ENCODE measurements at regions not wholly inside any gene's neighbourhood (a gene's known extent, or its start where the extent isn't known, plus 50 kb on each side); places are given as distances from the start of the nearest gene placed in this dataset.

- H3K27me3 ChIP-seq (ENCODE audit: control insufficient read depth, insufficient read depth, low read length), result peaks cover 3% of the 10 kb centered on the region
- no peak overlapping the region for H3K4me3 ChIP-seq (ENCODE audit: low read length)
- no peak overlapping the region for H3K9ac ChIP-seq (ENCODE audit: low read depth, low read length)
- H3K4me1 ChIP-seq (ENCODE audit: control insufficient read depth, insufficient read depth, low read length), result no peaks in the 10 kb centered on the region
- no peak overlapping the region for H3K4me2 ChIP-seq (ENCODE audit: low read length)
- H3K9me3 ChIP-seq (replicated peaks; ENCODE audit: low read length), result no peaks in the 10 kb centered on the region
- no peaks in the 10 kb centered on the region for H3K36me3 ChIP-seq (ENCODE audit: insufficient read depth, low read length)
These were observed 78.8 kb upstream of the COMTD1 start for GRCh38 chr10:75314570-75314969.

- Histone ChIP-seq H3K4me3 (ENCODE audit: low read length) (no peak overlapping the region), H3K27me3 (ENCODE audit: control insufficient read depth, insufficient read depth, low read length) (peaks cover 3% of the 10 kb centered on the region), H3K9ac (ENCODE audit: low read depth, low read length) (no peak overlapping the region), H3K9me3 (replicated peaks; ENCODE audit: low read length) (no peaks in the 10 kb centered on the region), H3K36me3 (ENCODE audit: insufficient read depth, low read length) (no peaks in the 10 kb centered on the region), H3K4me2 (ENCODE audit: low read length) (no peak overlapping the region), H3K4me1 (ENCODE audit: control insufficient read depth, insufficient read depth, low read length) (no peaks in the 10 kb centered on the region)
These were observed 76.7 kb upstream of the COMTD1 start for GRCh38 chr10:75312440-75312839.

GRCh38 chr10:75305675-75306074, 69.9 kb upstream of the COMTD1 start:
- H3K27me3 ChIP-seq (ENCODE audit: control insufficient read depth, insufficient read depth, low read length), result no peaks in the 10 kb centered on the region
- H3K9me3 ChIP-seq (replicated peaks; ENCODE audit: low read length), result peaks cover 7% of the 10 kb centered on the region
- no peak overlapping the region for H3K4me2 ChIP-seq (ENCODE audit: low read length)
- no peak overlapping the region for H3K9ac ChIP-seq (ENCODE audit: low read depth, low read length)
- no peaks in the 10 kb centered on the region for H3K36me3 ChIP-seq (ENCODE audit: insufficient read depth, low read length)
- H3K4me3 ChIP-seq (ENCODE audit: low read length), result no peak overlapping the region
- peaks cover 10% of the 10 kb centered on the region for H3K4me1 ChIP-seq (ENCODE audit: control insufficient read depth, insufficient read depth, low read length)

GRCh38 chr10:75304741-75305390, 69.1 kb upstream of the COMTD1 start:
- peaks cover 7% of the 10 kb centered on the region for H3K9me3 ChIP-seq (replicated peaks; ENCODE audit: low read length)
- no peak overlapping the region for H3K9ac ChIP-seq (ENCODE audit: low read depth, low read length)
- H3K4me3 ChIP-seq (ENCODE audit: low read length), result no peak overlapping the region
- H3K36me3 ChIP-seq (ENCODE audit: insufficient read depth, low read length), result no peaks in the 10 kb centered on the region
- H3K27me3 ChIP-seq (ENCODE audit: control insufficient read depth, insufficient read depth, low read length), result no peaks in the 10 kb centered on the region
- peaks cover 10% of the 10 kb centered on the region for H3K4me1 ChIP-seq (ENCODE audit: control insufficient read depth, insufficient read depth, low read length)
- H3K4me2 ChIP-seq (ENCODE audit: low read length), result peak overlapping the region; percentile 13

- peaks cover 7% of the 10 kb centered on the region for H3K9me3 ChIP-seq (replicated peaks; ENCODE audit: low read length)
- H3K27me3 ChIP-seq (ENCODE audit: control insufficient read depth, insufficient read depth, low read length), result no peaks in the 10 kb centered on the region
- H3K4me3 ChIP-seq (ENCODE audit: low read length), result no peak overlapping the region
- peaks cover 10% of the 10 kb centered on the region for H3K4me1 ChIP-seq (ENCODE audit: control insufficient read depth, insufficient read depth, low read length)
- H3K9ac ChIP-seq (ENCODE audit: low read depth, low read length), result no peak overlapping the region
- no peaks in the 10 kb centered on the region for H3K36me3 ChIP-seq (ENCODE audit: insufficient read depth, low read length)
- H3K4me2 ChIP-seq (ENCODE audit: low read length), result peak overlapping the region; percentile 13
These were observed 68.6 kb upstream of the COMTD1 start for GRCh38 chr10:75304313-75304712.

- Histone ChIP-seq H3K9me3 (replicated peaks; ENCODE audit: low read length) (peaks cover 7% of the 10 kb centered on the region), H3K4me1 (ENCODE audit: control insufficient read depth, insufficient read depth, low read length) (peaks cover 10% of the 10 kb centered on the region), H3K4me3 (ENCODE audit: low read length) (no peak overlapping the region), H3K27me3 (ENCODE audit: control insufficient read depth, insufficient read depth, low read length) (no peaks in the 10 kb centered on the region), H3K36me3 (ENCODE audit: insufficient read depth, low read length) (no peaks in the 10 kb centered on the region), H3K4me2 (ENCODE audit: low read length) (no peak overlapping the region), H3K9ac (ENCODE audit: low read depth, low read length) (no peak overlapping the region)
These were observed 67.5 kb upstream of the COMTD1 start for GRCh38 chr10:75303045-75303777.

- Histone ChIP-seq H3K9ac (ENCODE audit: low read depth, low read length) (no peak overlapping the region), H3K4me2 (ENCODE audit: low read length) (no peak overlapping the region), H3K36me3 (ENCODE audit: insufficient read depth, low read length) (no peaks in the 10 kb centered on the region), H3K4me3 (ENCODE audit: low read length) (no peak overlapping the region), H3K4me1 (ENCODE audit: control insufficient read depth, insufficient read depth, low read length) (peaks cover 10% of the 10 kb centered on the region), H3K9me3 (replicated peaks; ENCODE audit: low read length) (peaks cover 7% of the 10 kb centered on the region), H3K27me3 (ENCODE audit: control insufficient read depth, insufficient read depth, low read length) (no peaks in the 10 kb centered on the region)
These were observed 66.3 kb upstream of the COMTD1 start for GRCh38 chr10:75302029-75302428.

- Histone ChIP-seq H3K9me3 (replicated peaks; ENCODE audit: low read length) (no peaks in the 10 kb centered on the region), H3K27me3 (ENCODE audit: control insufficient read depth, insufficient read depth, low read length) (no peaks in the 10 kb centered on the region), H3K4me2 (ENCODE audit: low read length) (no peak overlapping the region), H3K9ac (ENCODE audit: low read depth, low read length) (no peak overlapping the region), H3K36me3 (ENCODE audit: insufficient read depth, low read length) (no peaks in the 10 kb centered on the region), H3K4me1 (ENCODE audit: control insufficient read depth, insufficient read depth, low read length) (peaks cover 22% of the 10 kb centered on the region), H3K4me3 (ENCODE audit: low read length) (no peak overlapping the region)
These were observed 61.4 kb upstream of the COMTD1 start for GRCh38 chr10:75297021-75297599.

GRCh38 chr10:75295868-75296441, 60.2 kb upstream of the COMTD1 start:
- Histone ChIP-seq H3K4me2 (ENCODE audit: low read length) (peak overlapping the region; percentile 84), H3K4me1 (ENCODE audit: control insufficient read depth, insufficient read depth, low read length) (peaks cover 22% of the 10 kb centered on the region), H3K9ac (ENCODE audit: low read depth, low read length) (peak overlapping the region; percentile 86), H3K27me3 (ENCODE audit: control insufficient read depth, insufficient read depth, low read length) (no peaks in the 10 kb centered on the region), H3K36me3 (ENCODE audit: insufficient read depth, low read length) (no peaks in the 10 kb centered on the region), H3K4me3 (ENCODE audit: low read length) (peak overlapping the region; percentile 75), H3K9me3 (replicated peaks; ENCODE audit: low read length) (no peaks in the 10 kb centered on the region)

- Histone ChIP-seq H3K9me3 (replicated peaks; ENCODE audit: low read length) (no peaks in the 10 kb centered on the region), H3K9ac (ENCODE audit: low read depth, low read length) (peak overlapping the region; percentile 86), H3K4me1 (ENCODE audit: control insufficient read depth, insufficient read depth, low read length) (peaks cover 22% of the 10 kb centered on the region), H3K36me3 (ENCODE audit: insufficient read depth, low read length) (no peaks in the 10 kb centered on the region), H3K4me2 (ENCODE audit: low read length) (peak overlapping the region; percentile 84), H3K4me3 (ENCODE audit: low read length) (peak overlapping the region; percentile 75), H3K27me3 (ENCODE audit: control insufficient read depth, insufficient read depth, low read length) (no peaks in the 10 kb centered on the region)
These were observed 59.3 kb upstream of the COMTD1 start for GRCh38 chr10:75294866-75295701.

GRCh38 chr10:75294518-75294865, 58.7 kb upstream of the COMTD1 start:
- no peaks in the 10 kb centered on the region for H3K36me3 ChIP-seq (ENCODE audit: insufficient read depth, low read length)
- H3K9ac ChIP-seq (ENCODE audit: low read depth, low read length), result peak overlapping the region; percentile 86
- H3K9me3 ChIP-seq (replicated peaks; ENCODE audit: low read length), result no peaks in the 10 kb centered on the region
- no peaks in the 10 kb centered on the region for H3K27me3 ChIP-seq (ENCODE audit: control insufficient read depth, insufficient read depth, low read length)
- H3K4me2 ChIP-seq (ENCODE audit: low read length), result peak overlapping the region; percentile 84
- H3K4me3 ChIP-seq (ENCODE audit: low read length), result peak overlapping the region; percentile 75
- H3K4me1 ChIP-seq (ENCODE audit: control insufficient read depth, insufficient read depth, low read length), result peaks cover 22% of the 10 kb centered on the region

Data from skeletal muscle satellite cell (primary cell).